ENCODE measurements at regions not wholly inside any gene's neighbourhood (a gene's known extent, or its start where the extent isn't known, plus 50 kb on each side); places are given as distances from the start of the nearest gene placed in this dataset.

GRCh38 chr4:129531253-129531652, 435.3 kb downstream of the C4orf33 start:
- Mint-ChIP-seq H3K9me3 (peaks cover 0 to 3% (median 0%) of the 10 kb centered on the region in 7 donors), H3K4me1 (no peaks in the 10 kb centered on the region), H3K36me3 (no peaks in the 10 kb centered on the region), H3K27me3 (peaks cover 2% of the 10 kb centered on the region), H3K27ac (no peak overlapping the region), H3K4me3 (no peak overlapping the region)
- Histone ChIP-seq H3K27me3 (ENCODE audit: control insufficient read depth, insufficient read depth, low read length) (no peaks in the 10 kb centered on the region), H3K4me3 (ENCODE audit: low read depth, low read length) (no peak overlapping the region), H3K27ac (ENCODE audit: insufficient read depth, low read length, poor library complexity, severe bottlenecking) (no peak overlapping the region), H3K9me3 (ENCODE audit: control insufficient read depth in 2 of 2, low read length in 2 of 2) (no peaks in the 10 kb centered on the region), H3K4me1 (ENCODE audit: control insufficient read depth, insufficient read depth, low read length, poor library complexity, severe bottlenecking) (no peaks in the 10 kb centered on the region), H3K36me3 (ENCODE audit: control insufficient read depth, insufficient read depth, low read length) (no peaks in the 10 kb centered on the region)
- DNase-seq (no peak), ATAC-seq (ENCODE audit: low read depth in 2 of 2) (no peak)

DNA sequence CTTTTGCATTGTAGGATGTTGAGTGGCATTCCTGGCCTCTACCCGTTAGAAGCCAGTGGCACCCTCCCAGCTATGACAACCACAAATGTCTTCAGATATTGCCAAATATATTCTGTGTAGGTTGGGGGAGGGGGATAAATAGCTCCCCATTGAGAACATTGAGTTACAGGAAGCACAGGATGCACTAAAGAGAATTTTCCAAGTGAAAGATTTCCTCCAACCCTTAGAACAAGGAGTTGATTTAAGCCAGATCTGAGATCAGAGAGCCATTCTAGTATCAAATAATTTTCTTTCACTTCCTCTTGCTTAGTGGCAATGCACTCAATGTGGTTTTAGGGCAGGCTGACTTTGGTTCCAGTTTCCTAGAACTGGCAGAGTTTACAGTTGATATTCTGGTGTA, 436.6 kb downstream of the C4orf33 start:
- no peaks in the 10 kb centered on the region for H3K4me1 ChIP-seq (ENCODE audit: control insufficient read depth, insufficient read depth, low read length, poor library complexity, severe bottlenecking)
- H3K36me3 Mint-ChIP-seq = no peaks in the 10 kb centered on the region
- no peak overlapping the region for H3K4me3 Mint-ChIP-seq
- DNase-seq = peak in 1 of 3 donors; percentile 3
- H3K27ac Mint-ChIP-seq = no peak overlapping the region
- no peaks in the 10 kb centered on the region for H3K4me1 Mint-ChIP-seq
- H3K9me3 ChIP-seq (ENCODE audit: control insufficient read depth in 2 of 2, low read length in 2 of 2) = no peaks in the 10 kb centered on the region
- no peak for ATAC-seq (ENCODE audit: low read depth in 2 of 2)
- no peaks in the 10 kb centered on the region for H3K27me3 ChIP-seq (ENCODE audit: control insufficient read depth, insufficient read depth, low read length)
- H3K27ac ChIP-seq (ENCODE audit: insufficient read depth, low read length, poor library complexity, severe bottlenecking) = no peak overlapping the region
- peaks cover 4% of the 10 kb centered on the region for H3K27me3 Mint-ChIP-seq
- peaks cover 0 to 6% (median 0%) of the 10 kb centered on the region in 7 donors for H3K9me3 Mint-ChIP-seq
- H3K36me3 ChIP-seq (ENCODE audit: control insufficient read depth, insufficient read depth, low read length) = no peaks in the 10 kb centered on the region
- no peak overlapping the region for H3K4me3 ChIP-seq (ENCODE audit: low read depth, low read length)

DNA sequence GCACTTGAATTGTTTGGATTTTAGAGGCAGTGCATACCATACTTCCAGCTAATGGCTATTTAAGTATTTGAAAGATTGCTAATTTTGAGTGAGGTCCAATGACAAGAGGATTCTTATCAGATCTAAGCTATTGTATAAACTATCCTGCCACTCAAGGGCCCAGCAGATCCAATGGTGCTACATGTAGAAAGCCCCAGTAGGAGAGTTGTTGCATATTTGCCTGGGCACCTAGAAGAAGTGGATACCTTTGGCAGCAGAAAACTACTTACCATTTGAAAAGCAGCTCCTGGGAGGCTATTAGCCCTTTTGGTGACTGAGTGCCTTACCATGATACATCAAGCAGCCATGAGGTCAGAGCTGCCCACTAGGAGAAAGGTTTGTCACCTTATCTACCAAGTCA, 447.3 kb downstream of the C4orf33 start:
- H3K4me3 Mint-ChIP-seq = no peak overlapping the region
- H3K9me3 Mint-ChIP-seq = peaks cover 0 to 10% (median 2%) of the 10 kb centered on the region in 7 donors
- no peak overlapping the region for H3K27ac Mint-ChIP-seq
- no peaks in the 10 kb centered on the region for H3K36me3 ChIP-seq (ENCODE audit: control insufficient read depth, insufficient read depth, low read length)
- H3K4me1 Mint-ChIP-seq = no peaks in the 10 kb centered on the region
- H3K9me3 ChIP-seq (ENCODE audit: control insufficient read depth in 2 of 2, low read length in 2 of 2) = no peaks in the 10 kb centered on the region
- no peaks in the 10 kb centered on the region for H3K27me3 ChIP-seq (ENCODE audit: control insufficient read depth, insufficient read depth, low read length)
- no peaks in the 10 kb centered on the region for H3K4me1 ChIP-seq (ENCODE audit: control insufficient read depth, insufficient read depth, low read length, poor library complexity, severe bottlenecking)
- no peak overlapping the region for H3K4me3 ChIP-seq (ENCODE audit: low read depth, low read length)
- ATAC-seq (ENCODE audit: low read depth in 2 of 2) = no peak
- no peak overlapping the region for H3K27ac ChIP-seq (ENCODE audit: insufficient read depth, low read length, poor library complexity, severe bottlenecking)
- DNase-seq = no peak
- no peaks in the 10 kb centered on the region for H3K27me3 Mint-ChIP-seq
- H3K36me3 Mint-ChIP-seq = no peaks in the 10 kb centered on the region

DNA sequence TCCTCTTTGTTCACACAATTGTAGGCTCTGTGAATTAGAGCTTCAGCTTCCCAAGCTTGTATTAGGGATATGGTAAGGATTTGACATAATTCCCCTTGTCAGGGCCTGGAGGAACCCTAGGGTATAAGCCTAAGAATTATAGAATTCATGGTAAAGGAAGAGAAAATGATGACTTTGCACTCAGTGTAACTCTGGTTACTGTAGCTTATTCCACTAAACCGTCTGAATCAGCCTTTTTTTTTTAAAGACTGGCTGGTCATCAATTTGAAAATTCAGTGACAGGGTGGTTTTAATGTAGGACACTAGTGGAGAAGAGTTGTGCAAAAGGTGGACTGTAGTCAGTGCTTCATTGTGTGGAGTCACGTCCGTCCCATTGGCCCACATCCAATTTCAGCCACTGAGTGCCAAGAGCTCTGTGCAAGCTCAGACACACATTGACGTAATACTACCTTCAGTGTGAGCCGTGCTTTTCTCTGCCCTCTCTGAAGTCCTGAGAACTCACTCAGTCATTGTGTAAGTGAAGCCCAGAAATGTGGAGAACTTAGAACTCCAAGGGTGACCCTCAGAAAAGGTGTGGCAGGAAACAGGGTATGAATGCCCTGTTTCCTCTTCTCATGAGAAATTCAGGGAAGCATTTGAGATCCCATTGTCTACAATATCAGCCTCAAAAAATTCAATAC, 449.8 kb downstream of the C4orf33 start:
- no peaks in the 10 kb centered on the region for H3K27me3 ChIP-seq (ENCODE audit: control insufficient read depth, insufficient read depth, low read length)
- H3K36me3 Mint-ChIP-seq = no peaks in the 10 kb centered on the region
- H3K9me3 Mint-ChIP-seq = peaks cover 0 to 10% (median 2%) of the 10 kb centered on the region in 7 donors
- H3K27me3 Mint-ChIP-seq = no peaks in the 10 kb centered on the region
- ATAC-seq (ENCODE audit: low read depth in 2 of 2) = no peak
- no peak overlapping the region for H3K4me3 ChIP-seq (ENCODE audit: low read depth, low read length)
- H3K4me1 ChIP-seq (ENCODE audit: control insufficient read depth, insufficient read depth, low read length, poor library complexity, severe bottlenecking) = no peaks in the 10 kb centered on the region
- H3K36me3 ChIP-seq (ENCODE audit: control insufficient read depth, insufficient read depth, low read length) = no peaks in the 10 kb centered on the region
- DNase-seq = no peak
- H3K4me1 Mint-ChIP-seq = no peaks in the 10 kb centered on the region
- H3K27ac ChIP-seq (ENCODE audit: insufficient read depth, low read length, poor library complexity, severe bottlenecking) = no peak overlapping the region
- H3K9me3 ChIP-seq (ENCODE audit: control insufficient read depth in 2 of 2, low read length in 2 of 2) = no peaks in the 10 kb centered on the region
- H3K27ac Mint-ChIP-seq = no peak overlapping the region
- no peak overlapping the region for H3K4me3 Mint-ChIP-seq

DNA sequence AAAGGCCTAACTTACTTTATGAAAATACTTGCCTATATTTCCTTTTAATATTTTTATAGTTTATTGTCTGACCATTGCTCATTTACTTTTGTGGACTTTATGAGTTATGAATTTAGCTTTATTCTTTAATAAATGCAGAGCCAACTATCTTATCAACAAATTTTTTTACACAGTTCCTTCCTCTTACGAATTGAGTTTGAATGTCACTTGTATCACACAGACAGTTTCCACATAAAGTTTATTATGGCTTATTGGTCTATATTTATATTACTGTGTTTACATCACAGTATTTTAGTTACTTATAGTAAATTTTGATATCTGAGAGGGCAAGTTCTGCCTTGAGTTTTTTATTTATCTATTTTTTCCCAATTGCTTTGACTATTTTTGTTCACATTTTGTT, 450.6 kb downstream of the C4orf33 start:
- no peak overlapping the region for H3K4me3 ChIP-seq (ENCODE audit: low read depth, low read length)
- no peaks in the 10 kb centered on the region for H3K27me3 Mint-ChIP-seq
- H3K4me1 ChIP-seq (ENCODE audit: control insufficient read depth, insufficient read depth, low read length, poor library complexity, severe bottlenecking) = no peaks in the 10 kb centered on the region
- peaks cover 0 to 7% (median 2%) of the 10 kb centered on the region in 7 donors for H3K9me3 Mint-ChIP-seq
- H3K4me1 Mint-ChIP-seq = no peaks in the 10 kb centered on the region
- no peak for DNase-seq
- no peak overlapping the region for H3K27ac ChIP-seq (ENCODE audit: insufficient read depth, low read length, poor library complexity, severe bottlenecking)
- H3K4me3 Mint-ChIP-seq = no peak overlapping the region
- H3K36me3 ChIP-seq (ENCODE audit: control insufficient read depth, insufficient read depth, low read length) = no peaks in the 10 kb centered on the region
- no peak overlapping the region for H3K27ac Mint-ChIP-seq
- H3K27me3 ChIP-seq (ENCODE audit: control insufficient read depth, insufficient read depth, low read length) = no peaks in the 10 kb centered on the region
- no peaks in the 10 kb centered on the region for H3K9me3 ChIP-seq (ENCODE audit: control insufficient read depth in 2 of 2, low read length in 2 of 2)
- ATAC-seq (ENCODE audit: low read depth in 2 of 2) = no peak
- no peaks in the 10 kb centered on the region for H3K36me3 Mint-ChIP-seq

DNA sequence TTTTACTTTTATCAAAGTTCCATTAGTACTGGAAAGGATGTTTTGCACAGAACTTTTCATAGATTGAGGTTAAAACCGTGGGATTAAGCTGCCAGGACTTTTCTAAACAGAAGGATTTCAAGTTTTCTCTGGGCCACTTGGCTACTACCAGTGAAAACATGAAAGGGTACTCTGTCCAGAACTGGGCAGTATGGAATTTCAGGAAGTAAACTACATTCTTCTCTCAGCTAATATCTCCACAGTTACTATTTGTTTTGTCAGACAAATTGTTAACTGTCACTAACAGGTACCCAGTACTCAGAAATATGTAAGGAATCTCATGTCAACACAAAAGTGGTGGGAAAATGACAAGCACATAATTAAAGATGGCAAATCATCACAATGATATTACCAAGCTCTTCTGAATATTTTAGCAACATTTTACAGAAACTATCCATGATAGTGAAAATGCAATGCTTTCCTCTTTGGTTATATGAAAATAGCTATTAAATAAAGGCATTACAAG, 454.4 kb downstream of the C4orf33 start:
- Mint-ChIP-seq H3K9me3 (peaks cover 0 to 2% (median 0%) of the 10 kb centered on the region in 7 donors), H3K4me1 (no peaks in the 10 kb centered on the region), H3K27ac (no peak overlapping the region), H3K4me3 (no peak overlapping the region), H3K36me3 (no peaks in the 10 kb centered on the region), H3K27me3 (no peaks in the 10 kb centered on the region)
- Histone ChIP-seq H3K27me3 (ENCODE audit: control insufficient read depth, insufficient read depth, low read length) (no peaks in the 10 kb centered on the region), H3K4me3 (ENCODE audit: low read depth, low read length) (no peak overlapping the region), H3K4me1 (ENCODE audit: control insufficient read depth, insufficient read depth, low read length, poor library complexity, severe bottlenecking) (no peaks in the 10 kb centered on the region), H3K36me3 (ENCODE audit: control insufficient read depth, insufficient read depth, low read length) (no peaks in the 10 kb centered on the region), H3K27ac (ENCODE audit: insufficient read depth, low read length, poor library complexity, severe bottlenecking) (no peak overlapping the region), H3K9me3 (ENCODE audit: control insufficient read depth in 2 of 2, low read length in 2 of 2) (no peaks in the 10 kb centered on the region)
- ATAC-seq (ENCODE audit: low read depth in 2 of 2) (no peak), DNase-seq (no peak)

GRCh38 chr4:129561280-129561679, 465.3 kb downstream of the C4orf33 start:
- no peak overlapping the region for H3K27ac Mint-ChIP-seq
- peaks cover 0 to 13% (median 0%) of the 10 kb centered on the region in 7 donors for H3K9me3 Mint-ChIP-seq
- no peaks in the 10 kb centered on the region for H3K36me3 ChIP-seq (ENCODE audit: control insufficient read depth, insufficient read depth, low read length)
- ATAC-seq (ENCODE audit: low read depth in 2 of 2) (no peak), DNase-seq (no peak)
- no peaks in the 10 kb centered on the region for H3K36me3 Mint-ChIP-seq
- H3K9me3 ChIP-seq (ENCODE audit: control insufficient read depth in 2 of 2, low read length in 2 of 2) = no peaks in the 10 kb centered on the region
- no peak overlapping the region for H3K27ac ChIP-seq (ENCODE audit: insufficient read depth, low read length, poor library complexity, severe bottlenecking)
- H3K27me3 ChIP-seq (ENCODE audit: control insufficient read depth, insufficient read depth, low read length) = no peaks in the 10 kb centered on the region
- no peaks in the 10 kb centered on the region for H3K27me3 Mint-ChIP-seq
- H3K4me1 Mint-ChIP-seq = no peaks in the 10 kb centered on the region
- H3K4me1 ChIP-seq (ENCODE audit: control insufficient read depth, insufficient read depth, low read length, poor library complexity, severe bottlenecking) = no peaks in the 10 kb centered on the region
- H3K4me3 ChIP-seq (ENCODE audit: low read depth, low read length) = no peak overlapping the region
- no peak overlapping the region for H3K4me3 Mint-ChIP-seq

Measured in CD4-positive, CD25-positive, alpha-beta regulatory T cell (primary cell).